Neural crest cell (in vitro differentiated cells): ENCODE measurements at regions not wholly inside any gene's neighbourhood (a gene's known extent, or its start where the extent isn't known, plus 50 kb on each side); places are given as distances from the start of the nearest gene placed in this dataset.

Source experiments
- DNase-seq: peaks from one replicate; pipeline ENCODE4 v3.0.0; 2021; ENCODE audit warnings: low read depth, mixed read lengths, low spot score
- H3K27ac Mint-ChIP-seq: one replicate; pipeline ENCODE4 v1.8.0; 2021; ENCODE audit warnings: mild to moderate bottlenecking, mixed read lengths; ENCODE audit not compliant: unreplicated experiment
- H3K27me3 Mint-ChIP-seq: 2 replicates; pipeline ENCODE4 v1.8.0; 2021; ENCODE audit warnings: low read depth, mild to moderate bottlenecking, mixed read lengths
- H3K36me3 Mint-ChIP-seq: 2 replicates; pipeline ENCODE4 v1.8.0; 2021; ENCODE audit warnings: low read depth, mild to moderate bottlenecking, mixed read lengths
- H3K4me1 Mint-ChIP-seq: 2 replicates; pipeline ENCODE4 v1.8.0; 2021; ENCODE audit warnings: mixed read lengths
- H3K4me3 Mint-ChIP-seq: one replicate; pipeline ENCODE4 v1.8.0; 2021; ENCODE audit warnings: mild to moderate bottlenecking, mixed read lengths
- H3K9me3 Mint-ChIP-seq: 2 replicates; pipeline ENCODE4 v1.8.0; 2021; ENCODE audit warnings: mixed read lengths
- CTCF ChIP-seq: fragments of 200-600 bp; sonication (generic); conservative IDR thresholded peaks from 2 replicates; pipeline ENCODE4 v1.5.0; 2021; ENCODE audit warnings: antibody characterized with exemption, mild to moderate bottlenecking

- Mint-ChIP-seq H3K9me3 (peaks cover 12% of the 10 kb centered on the region), H3K36me3 (no peaks in the 10 kb centered on the region), H3K27ac (no peak overlapping the region), H3K27me3 (no peaks in the 10 kb centered on the region), H3K4me3 (no peak overlapping the region), H3K4me1 (no peaks in the 10 kb centered on the region)
- no peak for TF ChIP-seq CTCF
- DNase-seq = no peak
These were observed 60.2 kb upstream of the MAOA start for GRCh38 chrX:43595931-43596330.

DNA sequence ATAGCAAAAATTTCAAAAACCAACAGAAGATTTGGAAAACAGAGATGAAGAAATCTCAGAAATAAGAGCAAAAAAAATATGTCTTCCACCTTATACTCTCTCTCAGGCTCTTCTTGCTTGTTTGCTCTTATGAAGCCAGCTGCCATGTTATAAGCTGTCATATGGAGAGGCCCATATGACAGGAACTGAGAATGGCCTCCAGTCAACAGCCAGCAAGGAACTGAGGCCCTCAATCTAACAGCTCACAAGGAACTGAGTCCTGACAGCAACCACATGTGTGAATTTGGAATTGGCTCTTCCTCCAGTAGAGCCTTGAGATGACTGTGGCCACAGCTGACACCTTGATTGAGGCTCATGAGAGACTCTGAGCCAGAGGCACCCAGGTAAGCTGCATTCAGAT lies 51.3 kb upstream of the MAOA start:
- DNase-seq = no peak
- Mint-ChIP-seq H3K27me3 (no peaks in the 10 kb centered on the region), H3K27ac (peak overlapping the region; percentile 93), H3K4me1 (no peaks in the 10 kb centered on the region), H3K4me3 (no peak overlapping the region), H3K36me3 (peaks cover 7% of the 10 kb centered on the region), H3K9me3 (peaks cover 8% of the 10 kb centered on the region)
- no peak for TF ChIP-seq CTCF

- Mint-ChIP-seq H3K27me3 (no peaks in the 10 kb centered on the region), H3K36me3 (peaks cover 7% of the 10 kb centered on the region), H3K27ac (no peak overlapping the region), H3K4me1 (no peaks in the 10 kb centered on the region), H3K9me3 (peaks cover 8% of the 10 kb centered on the region), H3K4me3 (no peak overlapping the region)
- no peak for DNase-seq
- no peak for TF ChIP-seq CTCF
These were observed 50.7 kb upstream of the MAOA start for GRCh38 chrX:43605351-43605750.
